SK-N-SH (cell line): ENCODE measurements at regions not wholly inside any gene's neighbourhood (a gene's known extent, or its start where the extent isn't known, plus 50 kb on each side); places are given as distances from the start of the nearest gene placed in this dataset.

Experiments used
- CTCF ChIA-PET: fragments of 300-600, 350-600 bp; formaldehyde crosslinking; extraction: SDS; loops from one replicate; lab custom pipeline; 2021; lab: Yijun Ruan, JAX
- POLR2A ChIA-PET: fragments of 350-600 bp; sonication (Branson Sonifier 250); formaldehyde crosslinking; extraction: SDS; loops from one replicate; lab custom pipeline; 2020; ENCODE audit warnings: antibody characterized with exemption, inconsistent platforms; lab: Yijun Ruan, JAX
- DNase-seq: peaks from one replicate; pipeline ENCODE4 v3.0.0; 2012
- H2AFZ ChIP-seq: fragments of 200-600 bp; sonication (generic); 2 replicates; pipeline ENCODE4 v1.8.1; 2016; ENCODE audit warnings: antibody characterized with exemption, mild to moderate bottlenecking, low read depth
- H3F3A ChIP-seq: fragments of 200-600 bp; sonication (generic); replicated peaks from 2 replicates; pipeline ENCODE3; 2016; ENCODE audit warnings: antibody characterized with exemption, mild to moderate bottlenecking; ENCODE audit not compliant: insufficient read depth
- H3K27ac ChIP-seq, 2 experiments: fragments of 200-500 bp in 1 of 2; fragments of 200-600 bp in 1 of 2; sonication (Bioruptor generic) in 1 of 2; sonication (generic), shearing (Covaris generic) in 1 of 2; 2 replicates each; pipeline versions ENCODE4 v1.5.1 to v1.6.1; 2014 to 2016; ENCODE audit warnings: low read depth in 2 of 2, inconsistent platforms in 1 of 2, low read length in 1 of 2, mild to moderate bottlenecking in 1 of 2, mixed read lengths in 1 of 2
- H3K27me3 ChIP-seq: fragments of 200-600 bp; sonication (generic), shearing (Covaris generic); 2 replicates; pipeline ENCODE4 v1.6.1; 2016; ENCODE audit warnings: mixed run types; ENCODE audit not compliant: insufficient read depth
- H3K36me3 ChIP-seq, 2 experiments: fragments of 200-500 bp in 1 of 2; fragments of 200-600 bp in 1 of 2; sonication (Bioruptor generic) in 1 of 2; sonication (generic) in 1 of 2; replicated peaks in 1 of 2; 2 replicates each; pipeline versions ENCODE3 to v1.5.1; 2014 to 2016; ENCODE audit warnings: low read length in 1 of 2, mild to moderate bottlenecking in 1 of 2; ENCODE audit not compliant: insufficient read depth in 2 of 2, control insufficient read depth in 1 of 2
- H3K4me1 ChIP-seq, 2 experiments: fragments of 200-500 bp in 1 of 2; fragments of 200-600 bp in 1 of 2; sonication (Bioruptor generic) in 1 of 2; sonication (generic), shearing (Covaris generic) in 1 of 2; 2 replicates each; pipeline versions ENCODE4 v1.5.1 to v1.6.1; 2014 to 2016; ENCODE audit warnings: low read depth in 1 of 2, low read length in 1 of 2, mixed run types in 1 of 2; ENCODE audit not compliant: insufficient read depth in 2 of 2, control insufficient read depth in 1 of 2
- H3K4me2 ChIP-seq: fragments of 200-600 bp; sonication (generic), shearing (Covaris generic); 2 replicates; pipeline ENCODE4 v1.6.1; 2017; ENCODE audit warnings: mixed run types
- H3K4me3 ChIP-seq, 2 experiments: fragments of 200-500 bp in 1 of 2; fragments of 200-600 bp in 1 of 2; sonication (Bioruptor generic) in 1 of 2; sonication (generic), shearing (Covaris generic) in 1 of 2; 2 replicates each; pipeline versions ENCODE4 v1.5.1 to v1.8.1; 2014 to 2016; ENCODE audit warnings: low read depth in 2 of 2, inconsistent platforms in 1 of 2, low read length in 1 of 2, mild to moderate bottlenecking in 1 of 2, mixed read lengths in 1 of 2, moderate library complexity in 1 of 2
- H3K79me2 ChIP-seq: fragments of 200-600 bp; sonication (generic); 2 replicates; pipeline ENCODE4 v1.8.1; 2017; ENCODE audit warnings: mild to moderate bottlenecking; ENCODE audit not compliant: insufficient read depth
- H3K9ac ChIP-seq: fragments of 200-600 bp; sonication (generic); 2 replicates; pipeline ENCODE4 v1.6.1; 2017; ENCODE audit warnings: mixed run types
- H3K9me2 ChIP-seq: fragments of 200-600 bp; sonication (generic); 2 replicates; pipeline ENCODE4 v1.6.1; 2017; ENCODE audit warnings: mixed run types
- H3K9me3 ChIP-seq: fragments of 200-600 bp; sonication (generic); 2 replicates; pipeline ENCODE4 v1.6.1; 2017; ENCODE audit warnings: mixed run types, mild to moderate bottlenecking, moderate library complexity
- H4K20me1 ChIP-seq: fragments of 200-600 bp; sonication (generic); 2 replicates; pipeline ENCODE4 v1.6.1; 2017; ENCODE audit warnings: mild to moderate bottlenecking, mixed run types; ENCODE audit not compliant: insufficient read depth
- CHD2 ChIP-seq: fragments of 150-350 bp; IDR thresholded peaks from 2 replicates; pipeline ENCODE4 v1.6.1; 2018; ENCODE audit warnings: low read length; ENCODE audit not compliant: partially characterized antibody
- ELF1 ChIP-seq: IDR thresholded peaks from 2 replicates; pipeline ENCODE4 v1.4.0; 2012
- FOSL2 ChIP-seq: IDR thresholded peaks from 2 replicates; pipeline ENCODE4 v1.4.0; 2012; ENCODE audit warnings: low read depth, mild to moderate bottlenecking, moderate library complexity, borderline replicate concordance
- FOXM1 ChIP-seq: IDR thresholded peaks from 2 replicates; pipeline ENCODE4 v1.4.0; 2012; ENCODE audit warnings: low read depth, mild to moderate bottlenecking
- GABPA ChIP-seq: IDR thresholded peaks from 2 replicates; pipeline ENCODE4 v1.4.0; 2012; ENCODE audit warnings: low read depth, mild to moderate bottlenecking
- JUND ChIP-seq: IDR thresholded peaks from 2 replicates; pipeline ENCODE4 v1.4.0; 2012
- MAX ChIP-seq: IDR thresholded peaks from 2 replicates; pipeline ENCODE4 v1.4.0; 2012; ENCODE audit warnings: low read depth
- NFIC ChIP-seq: IDR thresholded peaks from 2 replicates; pipeline ENCODE4 v1.4.0; 2012; ENCODE audit warnings: borderline replicate concordance
- NRF1 ChIP-seq: IDR thresholded peaks from 2 replicates; pipeline ENCODE4 v1.6.1; 2012; ENCODE audit warnings: low read depth, mild to moderate bottlenecking, low read length
- REST ChIP-seq: IDR thresholded peaks from 2 replicates; pipeline ENCODE4 v1.6.1; 2012; ENCODE audit warnings: mild to moderate bottlenecking, low read depth, low read length, moderate library complexity
- RXRA ChIP-seq: IDR thresholded peaks from 2 replicates; pipeline ENCODE4 v1.4.0; 2012; ENCODE audit warnings: low read depth, mild to moderate bottlenecking, borderline replicate concordance
- TAF1 ChIP-seq: IDR thresholded peaks from 2 replicates; pipeline ENCODE4 v1.6.1; 2012; ENCODE audit warnings: low read depth, mild to moderate bottlenecking, low read length, moderate library complexity, borderline replicate concordance
- TCF12 ChIP-seq: IDR thresholded peaks from 2 replicates; pipeline ENCODE4 v1.4.0; 2012
- YY1 ChIP-seq: IDR thresholded peaks from 2 replicates; pipeline ENCODE4 v1.4.0; 2012; ENCODE audit warnings: low read depth, mild to moderate bottlenecking
- WGBS: methylation state at CpG from one replicate; pipeline ENCODE4 v1.1.6; 2017; ENCODE audit warnings: low lambda C conversion rate; 5-methylcytosine and 5-hydroxymethylcytosine counted together

- no peaks in the 10 kb centered on the region for H3K9me2 ChIP-seq
- CTCF ChIA-PET = interaction anchor here (0.8 kb wide), 1 partner anchor 8 kb away, joined by 3 read pairs; no protein-coding TSS in a partner anchor
- no peaks in the 10 kb centered on the region for H3K36me3 ChIP-seq
- no peak overlapping the region for H3K27ac ChIP-seq
- H3K4me3 ChIP-seq = no peak overlapping the region
- POLR2A ChIA-PET = interaction anchor here (0.6 kb wide), 1 partner anchor 62 kb away, joined by 3 read pairs; no protein-coding TSS in a partner anchor
- peaks cover 6% of the 10 kb centered on the region for H3F3A ChIP-seq
- no peaks in the 10 kb centered on the region for H3K27me3 ChIP-seq
- H3K9ac ChIP-seq = no peak overlapping the region
- DNase-seq = no peak
- WGBS = 79% methylated on average over 3 of the region's 3 CpGs
- H4K20me1 ChIP-seq = no peaks in the 10 kb centered on the region
- no peak overlapping the region for H3K4me2 ChIP-seq
- H3K79me2 ChIP-seq = no peaks in the 10 kb centered on the region
- H2AFZ ChIP-seq = no peak overlapping the region
- no peak for TF ChIP-seq FOXM1
- no peak for TF ChIP-seq REST
- TF ChIP-seq YY1 = no peak
- no peak for TF ChIP-seq ELF1
- no peak for TF ChIP-seq FOSL2
- TF ChIP-seq GABPA = no peak
- no peak for TF ChIP-seq NRF1
- TF ChIP-seq JUND = no peak
- TF ChIP-seq MAX = no peak
- no peak for TF ChIP-seq RXRA
- no peak for TF ChIP-seq TCF12
- no peak for TF ChIP-seq TAF1
- no peak for TF ChIP-seq CHD2
- TF ChIP-seq NFIC = no peak
- peaks cover 0 to 5% of the 10 kb centered on the region in 2 experiments; a peak in 2 of 4 replicates for H3K4me1 ChIP-seq
- 0 out of 2 replicates have a peak, but pooled peaks cover 5% of the 10 kb centered on the region for H3K9me3 ChIP-seq
Measured at GRCh38 chr10:21193196-21193595, 296.1 kb upstream of the NEBL start.

GRCh38 chr10:21191512-21191911 is 294.4 kb upstream of the NEBL start:
- Histone ChIP-seq H3K36me3 (no peaks in the 10 kb centered on the region), H3K79me2 (no peaks in the 10 kb centered on the region), H3K4me1 (peaks cover 0 to 5% of the 10 kb centered on the region in 2 experiments; a peak in 2 of 4 replicates), H3K9me3 (no peaks in the 10 kb centered on the region), H4K20me1 (no peaks in the 10 kb centered on the region), H3K4me3 (no peak overlapping the region), H3K9ac (no peak overlapping the region), H3K9me2 (no peaks in the 10 kb centered on the region), H3K4me2 (no peak overlapping the region), H3K27ac (no peak overlapping the region), H2AFZ (no peak overlapping the region), H3K27me3 (no peaks in the 10 kb centered on the region), H3F3A (peaks cover 6% of the 10 kb centered on the region)
- ChIA-PET POLR2A (no interaction called here), CTCF (interaction anchor here (1.5 kb wide), 1 partner anchor 13 kb away, joined by 4 read pairs; no protein-coding TSS in a partner anchor)
- TF ChIP-seq JUND = peak; percentile 31; the same call in 1 of the 2 replicates
- no peak for TF ChIP-seq NFIC
- TF ChIP-seq TCF12 = peak; percentile 33; the same call in 1 of the 2 replicates
- 70% methylated on average over 2 of the region's 2 CpGs for WGBS
- no peak for DNase-seq
